GM18861 (cell line): ENCODE measurements at regions not wholly inside any gene's neighbourhood (a gene's known extent, or its start where the extent isn't known, plus 50 kb on each side); places are given as distances from the start of the nearest gene placed in this dataset.

ENCODE experiments used
- ATAC-seq: cut with Tn5 transposase; IDR thresholded peaks from one replicate; pipeline ENCODE4 v1.9.1; 2021; ENCODE audit not compliant: unreplicated experiment

DNA sequence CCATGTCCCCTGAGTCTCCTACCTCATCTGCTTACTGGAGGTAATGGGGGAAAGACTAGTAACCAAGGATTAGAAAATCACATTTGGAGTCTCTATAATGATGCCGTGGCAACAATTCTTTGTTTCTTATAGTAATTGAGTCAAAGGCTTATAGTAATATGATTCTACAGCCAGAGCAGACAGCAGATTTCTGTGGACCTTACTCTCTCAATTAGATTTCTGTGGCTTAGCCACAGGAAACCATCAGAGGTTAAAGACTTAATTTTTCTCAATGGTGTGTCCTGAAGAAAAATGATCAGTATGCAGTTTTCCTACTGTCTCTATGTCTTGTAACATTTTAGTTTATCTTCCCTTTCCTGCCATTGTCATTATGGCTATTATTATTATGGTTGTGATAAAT is 59.3 kb upstream of the CD180 start:
- ATAC-seq = no peak

DNA sequence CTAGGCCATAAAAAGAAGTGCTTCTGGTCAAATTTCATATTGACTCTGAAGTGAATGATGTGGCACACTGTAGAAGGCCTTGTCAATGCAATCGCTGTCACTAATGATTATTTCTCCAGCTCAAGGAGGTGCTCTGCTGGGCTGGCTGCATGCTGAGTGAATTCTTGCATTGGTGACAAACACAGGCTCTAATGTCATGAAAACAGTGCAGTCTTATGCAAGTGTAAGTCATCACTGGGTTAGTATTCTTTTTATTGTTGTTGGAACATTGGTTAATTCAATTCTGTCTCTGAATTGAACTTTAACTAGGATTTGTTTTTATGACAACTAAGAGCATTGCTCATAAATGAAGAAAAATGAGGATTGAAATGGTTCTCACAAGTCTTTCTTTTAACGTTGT is 57.3 kb upstream of the CD180 start:
- no peak for ATAC-seq

DNA sequence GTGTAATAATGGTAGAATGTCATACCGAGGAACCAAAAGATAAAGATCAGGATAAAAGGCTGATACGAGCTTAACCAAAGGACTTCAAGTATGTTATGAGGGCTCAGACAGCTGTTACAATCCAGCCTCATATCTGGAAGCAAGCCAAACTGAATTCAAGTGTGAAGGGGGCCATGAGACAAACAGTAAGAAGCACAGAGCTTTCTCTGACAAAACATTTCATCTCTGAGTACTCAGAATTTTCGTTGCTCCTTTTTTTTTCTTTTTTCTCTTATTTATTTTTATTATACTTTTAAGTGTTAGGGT is 52.9 kb upstream of the CD180 start:
- no peak for ATAC-seq

DNA sequence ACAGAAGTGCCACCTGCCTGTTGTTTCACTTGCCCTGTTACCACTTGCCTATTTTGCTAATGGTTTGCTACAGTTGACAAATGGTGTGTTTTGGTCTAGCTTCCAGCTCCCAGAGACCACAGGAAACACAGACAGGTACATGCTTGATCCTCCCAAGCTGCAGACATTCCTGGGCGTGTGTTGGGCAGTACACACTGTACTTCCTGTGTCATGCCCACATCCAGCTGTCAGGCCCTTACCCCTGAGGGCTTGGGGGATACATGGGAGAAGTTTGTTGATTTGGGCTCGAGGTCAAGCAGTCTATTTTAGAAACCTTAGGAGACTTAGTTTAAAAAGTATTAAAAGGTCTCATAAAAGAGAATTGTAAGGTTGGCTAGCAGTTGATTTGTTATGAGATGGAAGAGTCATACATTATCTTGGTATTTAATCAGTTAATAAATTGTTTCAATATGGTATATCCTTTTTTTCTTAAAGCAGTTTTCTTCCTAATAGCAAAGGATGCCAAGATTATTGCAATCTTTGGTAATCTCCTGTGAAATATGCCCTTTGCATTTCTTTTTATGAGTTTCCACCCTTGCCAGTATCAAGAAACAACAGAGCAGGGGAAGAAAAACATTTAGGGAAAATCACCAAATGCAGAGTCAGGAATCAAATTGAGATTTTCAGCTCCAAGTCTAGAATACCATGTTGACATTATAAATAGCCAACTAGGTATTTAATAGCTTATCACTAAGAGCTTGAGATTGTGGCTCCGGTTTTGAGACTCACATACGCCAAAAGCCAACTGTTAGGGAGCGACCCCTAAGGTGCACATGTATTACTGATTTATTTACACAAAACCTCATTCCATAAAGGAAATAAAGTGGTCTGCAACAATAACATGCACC is 52.3 kb upstream of the CD180 start:
- no peak for ATAC-seq

DNA sequence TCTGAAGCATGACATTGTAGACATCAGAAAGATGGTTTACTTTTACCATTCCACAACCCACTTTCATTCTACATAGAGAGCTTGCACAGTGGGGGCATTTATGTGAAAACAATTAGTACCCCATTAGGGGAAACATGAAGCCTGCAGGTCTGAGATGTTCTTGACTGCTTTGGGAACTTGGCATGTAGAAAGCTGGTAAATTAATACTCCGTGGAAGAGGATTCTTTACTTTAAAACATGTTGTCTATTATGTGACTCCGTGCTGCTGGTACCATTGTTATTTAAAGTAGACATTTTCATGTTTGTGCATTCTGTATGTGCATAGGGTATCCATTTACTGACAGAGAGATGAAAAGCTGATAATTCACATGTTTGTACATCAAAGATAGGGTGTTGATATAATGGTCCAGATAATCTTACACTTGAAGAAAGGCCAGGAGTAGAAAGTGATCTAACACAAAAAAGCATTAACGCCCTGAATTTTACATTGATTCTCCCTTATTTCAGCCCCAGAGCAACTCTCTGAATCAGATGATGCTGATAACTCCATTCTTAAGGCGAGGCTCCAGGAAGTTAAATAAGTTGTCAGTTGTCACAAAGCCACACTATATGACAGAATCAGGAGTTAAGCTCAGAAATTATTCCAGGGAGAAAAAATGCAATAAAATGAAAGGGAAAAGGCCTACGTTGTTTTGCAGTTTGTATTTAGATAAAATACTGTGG is 50.1 kb upstream of the CD180 start:
- ATAC-seq = no peak
